ENCODE measurements at regions not wholly inside any gene's neighbourhood (a gene's known extent, or its start where the extent isn't known, plus 50 kb on each side); places are given as distances from the start of the nearest gene placed in this dataset.

DNA sequence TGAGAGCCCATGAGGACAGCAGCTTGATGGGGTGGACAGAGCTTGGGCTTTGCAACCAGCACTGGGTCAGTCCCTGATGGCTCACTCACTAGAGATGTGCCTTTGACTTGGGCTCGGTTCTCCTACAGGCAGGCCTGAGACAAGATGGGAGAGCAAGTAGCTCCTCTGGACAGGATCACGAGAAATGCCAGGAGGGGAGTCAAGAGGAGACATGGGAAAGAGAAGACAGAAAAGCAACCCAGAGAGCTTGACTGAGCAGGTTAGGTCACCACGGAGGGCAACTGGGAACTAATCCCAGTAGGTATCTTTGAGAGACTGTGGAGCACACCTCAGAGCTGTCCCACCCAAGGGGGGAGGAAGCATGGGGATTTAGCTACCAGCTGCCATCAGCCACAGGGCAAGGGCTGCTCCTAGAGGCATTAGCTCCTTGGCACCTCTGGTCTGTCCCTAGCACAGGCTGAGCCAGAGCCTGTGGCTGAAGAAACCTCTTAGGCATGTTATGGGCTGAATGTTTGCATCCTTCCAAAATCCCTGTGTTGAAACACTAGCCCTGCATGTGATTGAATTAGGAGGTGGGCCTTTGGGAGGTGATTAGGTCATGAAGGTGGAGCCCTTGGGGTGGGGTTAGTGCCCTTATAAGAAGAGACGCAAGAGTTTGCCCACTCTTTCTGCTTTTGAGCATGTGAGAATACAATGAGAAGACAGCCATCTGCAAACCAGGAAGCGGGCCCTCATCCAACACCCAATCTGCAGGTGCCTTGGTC is 145.6 kb downstream of the SMIM20 start:
- TF ChIP-seq, protein P1, sequence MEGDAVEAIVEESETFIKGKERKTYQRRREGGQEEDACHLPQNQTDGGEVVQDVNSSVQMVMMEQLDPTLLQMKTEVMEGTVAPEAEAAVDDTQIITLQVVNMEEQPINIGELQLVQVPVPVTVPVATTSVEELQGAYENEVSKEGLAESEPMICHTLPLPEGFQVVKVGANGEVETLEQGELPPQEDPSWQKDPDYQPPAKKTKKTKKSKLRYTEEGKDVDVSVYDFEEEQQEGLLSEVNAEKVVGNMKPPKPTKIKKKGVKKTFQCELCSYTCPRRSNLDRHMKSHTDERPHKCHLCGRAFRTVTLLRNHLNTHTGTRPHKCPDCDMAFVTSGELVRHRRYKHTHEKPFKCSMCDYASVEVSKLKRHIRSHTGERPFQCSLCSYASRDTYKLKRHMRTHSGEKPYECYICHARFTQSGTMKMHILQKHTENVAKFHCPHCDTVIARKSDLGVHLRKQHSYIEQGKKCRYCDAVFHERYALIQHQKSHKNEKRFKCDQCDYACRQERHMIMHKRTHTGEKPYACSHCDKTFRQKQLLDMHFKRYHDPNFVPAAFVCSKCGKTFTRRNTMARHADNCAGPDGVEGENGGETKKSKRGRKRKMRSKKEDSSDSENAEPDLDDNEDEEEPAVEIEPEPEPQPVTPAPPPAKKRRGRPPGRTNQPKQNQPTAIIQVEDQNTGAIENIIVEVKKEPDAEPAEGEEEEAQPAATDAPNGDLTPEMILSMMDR (IDR thresholded peaks at IDR 0.05): no peak
- no peak for TF ChIP-seq EP300 (IDR thresholded peaks at IDR 0.05)

Measured in esophagus muscularis mucosa (tissue), 3 donors.